ENCODE measurements at regions not wholly inside any gene's neighbourhood (a gene's known extent, or its start where the extent isn't known, plus 50 kb on each side); places are given as distances from the start of the nearest gene placed in this dataset.
"Not testable (repeated sequence)": the region's sequence is repeated elsewhere in the genome, so short reads cannot be mapped to it uniquely, and the experiment has no call there.

DNA sequence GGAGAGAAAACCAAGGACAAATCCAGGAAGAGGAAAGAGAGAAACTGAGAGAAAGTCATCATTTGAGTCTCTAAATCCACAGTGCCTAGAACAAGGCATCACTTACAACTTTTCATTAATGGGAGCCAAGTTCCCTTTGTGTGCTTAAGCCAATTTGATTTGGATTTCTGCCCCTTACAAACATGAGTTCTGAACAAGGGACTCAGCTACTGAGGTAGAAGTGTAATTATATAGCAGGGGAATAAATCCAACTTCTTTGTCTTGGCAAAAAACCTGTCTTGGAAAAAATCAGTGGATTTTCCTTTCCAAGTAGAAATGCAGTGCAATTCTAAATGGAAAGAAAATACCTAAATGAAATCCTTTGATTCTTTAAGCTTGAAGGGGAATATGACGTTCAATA, 307.2 kb upstream of the CNTN3 start:
- TF ChIP-seq, protein P1, sequence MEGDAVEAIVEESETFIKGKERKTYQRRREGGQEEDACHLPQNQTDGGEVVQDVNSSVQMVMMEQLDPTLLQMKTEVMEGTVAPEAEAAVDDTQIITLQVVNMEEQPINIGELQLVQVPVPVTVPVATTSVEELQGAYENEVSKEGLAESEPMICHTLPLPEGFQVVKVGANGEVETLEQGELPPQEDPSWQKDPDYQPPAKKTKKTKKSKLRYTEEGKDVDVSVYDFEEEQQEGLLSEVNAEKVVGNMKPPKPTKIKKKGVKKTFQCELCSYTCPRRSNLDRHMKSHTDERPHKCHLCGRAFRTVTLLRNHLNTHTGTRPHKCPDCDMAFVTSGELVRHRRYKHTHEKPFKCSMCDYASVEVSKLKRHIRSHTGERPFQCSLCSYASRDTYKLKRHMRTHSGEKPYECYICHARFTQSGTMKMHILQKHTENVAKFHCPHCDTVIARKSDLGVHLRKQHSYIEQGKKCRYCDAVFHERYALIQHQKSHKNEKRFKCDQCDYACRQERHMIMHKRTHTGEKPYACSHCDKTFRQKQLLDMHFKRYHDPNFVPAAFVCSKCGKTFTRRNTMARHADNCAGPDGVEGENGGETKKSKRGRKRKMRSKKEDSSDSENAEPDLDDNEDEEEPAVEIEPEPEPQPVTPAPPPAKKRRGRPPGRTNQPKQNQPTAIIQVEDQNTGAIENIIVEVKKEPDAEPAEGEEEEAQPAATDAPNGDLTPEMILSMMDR (conservative IDR thresholded peaks at IDR 0.05; ENCODE audit: low read depth, low read length): no peak
- no peak overlapping the region for H3K4me3 ChIP-seq (ENCODE audit: low read depth, low read length)
- no peak for DNase-seq (ENCODE audit: low read depth)

DNA sequence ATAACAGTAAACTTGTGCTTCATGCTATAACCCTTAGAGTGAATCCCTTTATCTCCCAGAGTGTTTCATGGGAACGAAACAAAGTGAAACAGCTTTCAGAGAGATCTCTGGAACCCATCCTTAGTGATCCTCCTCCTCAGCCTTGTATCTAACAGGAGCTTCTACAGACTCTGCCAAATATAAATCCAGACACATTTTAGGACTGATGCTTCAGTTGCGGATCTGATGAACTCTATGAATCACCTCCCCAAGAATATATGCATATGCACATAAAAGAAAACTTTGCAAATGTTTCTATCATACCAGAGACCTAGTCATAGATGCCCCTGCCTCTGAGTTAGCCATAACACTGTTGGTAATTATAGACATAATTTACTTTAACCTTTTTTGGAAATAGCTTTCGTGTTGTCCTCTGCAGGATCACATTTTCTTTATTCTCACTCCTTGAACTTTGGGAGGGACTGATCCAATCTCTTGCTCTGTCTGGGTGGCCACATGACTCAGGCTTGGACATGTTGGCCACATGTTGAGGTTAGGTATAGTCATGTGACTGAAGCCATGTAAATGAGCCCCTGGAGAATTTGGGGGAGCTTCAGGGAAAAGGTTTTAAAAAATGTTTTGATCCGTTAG, 306.4 kb upstream of the CNTN3 start:
- no peak for DNase-seq (ENCODE audit: low read depth)
- H3K4me3 ChIP-seq (ENCODE audit: low read depth, low read length): no peak overlapping the region
- TF ChIP-seq, protein P1 (conservative IDR thresholded peaks at IDR 0.05; ENCODE audit: low read depth, low read length): no peak

DNA sequence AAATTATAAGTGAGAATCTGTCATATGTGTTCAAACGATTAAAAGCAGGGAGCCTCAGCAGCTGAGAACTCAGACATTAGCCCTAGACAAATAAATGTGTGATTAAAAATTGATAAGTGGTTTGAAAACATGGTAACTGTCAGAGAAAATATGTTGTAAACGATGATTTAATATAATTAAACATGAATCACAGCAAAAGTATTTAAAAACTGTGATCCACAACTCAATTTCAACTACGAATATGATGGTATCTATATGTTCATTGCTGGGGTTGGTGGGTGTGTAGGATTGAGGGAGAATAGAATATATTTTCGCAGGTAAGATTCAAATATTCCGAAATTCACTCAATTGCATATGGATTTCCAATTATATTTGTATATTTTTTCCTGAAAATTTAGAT, 302.2 kb upstream of the CNTN3 start:
- TF ChIP-seq, protein P1 (conservative IDR thresholded peaks at IDR 0.05; ENCODE audit: low read depth, low read length): no peak
- no peak for DNase-seq (ENCODE audit: low read depth)
- no peak overlapping the region for H3K4me3 ChIP-seq (ENCODE audit: low read depth, low read length)

DNA sequence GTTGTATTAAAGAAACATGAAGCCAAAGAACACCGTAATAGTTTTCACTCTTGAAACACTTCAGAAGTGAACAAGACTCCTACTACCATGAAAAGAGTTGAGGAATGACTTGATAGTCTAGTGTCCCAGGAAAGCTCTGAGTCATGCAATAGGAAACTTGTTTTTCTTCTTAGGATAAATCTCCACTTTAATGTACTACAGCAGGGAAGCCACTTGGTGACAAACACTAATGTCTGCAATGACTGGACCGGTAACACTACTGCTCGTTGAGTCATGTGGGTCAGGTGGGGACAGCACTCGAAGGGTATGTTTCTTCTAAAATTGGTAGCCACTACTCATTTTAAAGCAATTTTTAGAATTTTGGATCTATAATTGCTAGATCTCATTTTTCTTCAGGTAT, 291.7 kb upstream of the CNTN3 start:
- TF ChIP-seq, protein P1 (conservative IDR thresholded peaks at IDR 0.05; ENCODE audit: low read depth, low read length): no peak
- no peak overlapping the region for H3K4me3 ChIP-seq (ENCODE audit: low read depth, low read length)
- DNase-seq (ENCODE audit: low read depth): no peak

DNA sequence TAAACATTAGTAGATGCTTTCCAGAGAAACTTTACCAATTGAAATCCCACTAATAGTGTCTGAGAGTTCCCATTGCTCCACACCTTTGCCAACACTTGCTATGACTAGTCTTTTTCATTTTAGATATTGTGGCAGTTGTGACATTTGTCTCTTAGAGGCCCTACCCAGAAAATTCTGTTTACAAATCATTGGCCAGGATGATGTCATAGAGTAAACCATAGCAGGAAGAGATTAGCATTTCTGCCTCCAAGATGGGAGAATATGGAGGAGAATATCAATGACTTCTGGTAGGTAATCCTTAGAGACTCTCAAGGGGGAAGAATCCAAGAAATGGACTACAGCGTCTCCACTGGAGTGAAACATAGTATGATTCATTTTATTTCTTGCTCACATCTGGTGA, 291.0 kb upstream of the CNTN3 start:
- DNase-seq (ENCODE audit: low read depth): no peak
- TF ChIP-seq, protein P1 (conservative IDR thresholded peaks at IDR 0.05; ENCODE audit: low read depth, low read length): no peak
- no peak overlapping the region for H3K4me3 ChIP-seq (ENCODE audit: low read depth, low read length)

DNA sequence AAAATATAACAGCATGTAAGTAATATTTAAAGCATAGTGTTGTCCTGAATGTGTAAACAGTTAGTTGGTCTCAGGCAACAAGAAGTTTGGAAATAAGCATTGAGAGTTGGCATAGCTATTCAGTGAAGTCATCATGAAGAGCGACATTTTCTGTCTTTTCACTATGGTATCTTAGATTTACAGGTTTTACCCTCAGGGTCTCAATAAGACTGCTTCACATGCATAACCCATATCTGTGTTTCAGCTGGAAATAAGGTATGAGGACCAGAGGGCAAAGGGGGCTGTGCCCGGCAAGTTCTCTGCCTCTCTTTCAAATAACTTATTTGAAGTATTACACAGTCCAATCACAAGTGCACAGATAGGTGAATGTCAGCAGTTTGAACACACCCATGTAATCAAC, 290.2 kb upstream of the CNTN3 start:
- H3K4me3 ChIP-seq (ENCODE audit: low read depth, low read length): no peak overlapping the region
- no peak for DNase-seq (ENCODE audit: low read depth)
- TF ChIP-seq, protein P1 (conservative IDR thresholded peaks at IDR 0.05; ENCODE audit: low read depth, low read length): no peak

DNA sequence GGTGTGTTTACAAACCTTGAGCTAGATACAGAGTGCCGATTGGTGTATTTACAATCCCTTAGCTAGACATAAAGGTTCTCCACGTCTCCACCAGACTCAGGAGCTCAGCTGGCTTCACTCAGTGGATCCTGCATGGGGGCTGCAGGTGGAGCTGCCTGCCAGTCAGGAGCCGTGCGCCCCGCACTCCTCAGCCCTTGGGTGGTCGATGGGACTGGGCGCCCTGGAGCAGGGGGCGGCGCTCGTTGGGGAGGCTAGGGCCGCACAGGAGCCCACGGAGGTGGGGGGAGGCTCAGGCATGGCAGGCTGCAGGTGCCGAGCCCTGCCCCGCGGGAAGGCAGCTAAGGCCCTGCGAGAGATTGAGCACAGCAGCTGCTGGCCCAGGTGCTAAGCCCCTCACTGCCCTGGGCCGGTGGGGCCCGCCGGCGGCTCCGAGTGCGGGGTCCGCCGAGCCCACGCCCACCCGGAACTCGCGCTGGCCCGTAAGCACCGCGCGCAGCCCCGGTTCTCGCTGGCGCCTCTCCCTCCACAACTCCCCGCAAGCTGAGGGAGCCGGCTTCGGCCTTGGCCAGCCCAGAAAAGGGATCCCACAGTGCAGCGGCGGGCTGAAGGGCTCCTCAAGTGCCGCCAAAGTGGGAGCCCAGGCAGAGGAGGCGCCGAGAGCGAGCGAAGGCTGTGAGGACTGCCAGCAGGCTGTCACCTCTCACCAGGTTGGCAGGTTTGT, 285.5 kb upstream of the CNTN3 start:
- not testable (repeated sequence) for DNase-seq (ENCODE audit: low read depth); H3K4me3 ChIP-seq (ENCODE audit: low read depth, low read length)

Measured in choroid plexus epithelial cell (primary cell).